ENCODE measurements at regions not wholly inside any gene's neighbourhood (a gene's known extent, or its start where the extent isn't known, plus 50 kb on each side); places are given as distances from the start of the nearest gene placed in this dataset.

GRCh38 chr12:48286665-48287064 is 64.1 kb downstream of the ZNF641 start:
- H3K4me3 ChIP-seq (ENCODE audit: low read depth in 1 of 2, low read length in 1 of 2) = no peak overlapping the region
- peaks cover 51 to 56% of the 10 kb centered on the region in 2 experiments for H3K4me1 ChIP-seq (ENCODE audit: control insufficient read depth in 1 of 2, insufficient read depth in 1 of 2, low read depth in 1 of 2, low read length in 1 of 2)
- H3K27ac ChIP-seq = peak overlapping the region; percentile 53
- no peak for TF ChIP-seq CTCF (IDR thresholded peaks at IDR 0.05)
- H3K36me3 ChIP-seq = no peaks in the 10 kb centered on the region
- no peaks in the 10 kb centered on the region for H3K27me3 ChIP-seq
- H3K9me3 ChIP-seq = no peaks in the 10 kb centered on the region

GRCh38 chr12:48285751-48286650 is 64.7 kb downstream of the ZNF641 start:
- Histone ChIP-seq H3K27ac (peak overlapping the region; percentile 53), H3K9me3 (no peaks in the 10 kb centered on the region), H3K27me3 (no peaks in the 10 kb centered on the region), H3K4me1 (ENCODE audit: control insufficient read depth in 1 of 2, insufficient read depth in 1 of 2, low read depth in 1 of 2, low read length in 1 of 2) (peaks cover 47 to 56% of the 10 kb centered on the region in 2 experiments), H3K36me3 (no peaks in the 10 kb centered on the region), H3K4me3 (ENCODE audit: low read depth in 1 of 2, low read length in 1 of 2) (no peak overlapping the region)
- no peak for TF ChIP-seq CTCF (IDR thresholded peaks at IDR 0.05)

- Histone ChIP-seq H3K4me3 (ENCODE audit: low read depth in 1 of 2, low read length in 1 of 2) (no peak overlapping the region), H3K27ac (peak overlapping the region; percentile 75), H3K9me3 (no peaks in the 10 kb centered on the region), H3K36me3 (no peaks in the 10 kb centered on the region), H3K4me1 (ENCODE audit: control insufficient read depth in 1 of 2, insufficient read depth in 1 of 2, low read depth in 1 of 2, low read length in 1 of 2) (peaks cover 72 to 82% of the 10 kb centered on the region in 2 experiments), H3K27me3 (no peaks in the 10 kb centered on the region)
- no peak for TF ChIP-seq CTCF (IDR thresholded peaks at IDR 0.05)
Measured at GRCh38 chr12:48281811-48282210, 68.9 kb downstream of the ZNF641 start.

GRCh38 chr12:48280572-48280971 is 70.1 kb downstream of the ZNF641 start:
- no peak for TF ChIP-seq CTCF (IDR thresholded peaks at IDR 0.05)
- Histone ChIP-seq H3K27ac (peak overlapping the region; percentile 89), H3K4me3 (ENCODE audit: low read depth in 1 of 2, low read length in 1 of 2) (no peak overlapping the region), H3K4me1 (ENCODE audit: control insufficient read depth in 1 of 2, insufficient read depth in 1 of 2, low read depth in 1 of 2, low read length in 1 of 2) (peaks cover 62 to 70% of the 10 kb centered on the region in 2 experiments), H3K27me3 (no peaks in the 10 kb centered on the region), H3K9me3 (no peaks in the 10 kb centered on the region), H3K36me3 (no peaks in the 10 kb centered on the region)

GRCh38 chr12:48279601-48280000 is 71.1 kb downstream of the ZNF641 start:
- H3K4me3 ChIP-seq (ENCODE audit: low read depth in 1 of 2, low read length in 1 of 2) = peak overlapping the region in 1 of 2 experiments; percentile 1
- H3K9me3 ChIP-seq = no peaks in the 10 kb centered on the region
- H3K36me3 ChIP-seq = no peaks in the 10 kb centered on the region
- no peaks in the 10 kb centered on the region for H3K27me3 ChIP-seq
- TF ChIP-seq CTCF (IDR thresholded peaks at IDR 0.05) = no peak
- peak overlapping the region; percentile 89 for H3K27ac ChIP-seq
- H3K4me1 ChIP-seq (ENCODE audit: control insufficient read depth in 1 of 2, insufficient read depth in 1 of 2, low read depth in 1 of 2, low read length in 1 of 2) = peaks cover 54 to 60% of the 10 kb centered on the region in 2 experiments
